ENCODE measurements at regions not wholly inside any gene's neighbourhood (a gene's known extent, or its start where the extent isn't known, plus 50 kb on each side); places are given as distances from the start of the nearest gene placed in this dataset.

GRCh38 chr11:134711588-134711987 is 299.5 kb upstream of the B3GAT1 start:
- TF ChIP-seq CTCF (IDR thresholded peaks at IDR 0.05; ENCODE audit: insufficient read depth, low read depth, low read length) (no peak), EZH2 (IDR thresholded peaks at IDR 0.05; ENCODE audit: insufficient read depth, low read length) (no peak)

All from astrocyte (in vitro differentiated cells and primary cell).